Uterus (tissue), 2 donors: ENCODE measurements at regions not wholly inside any gene's neighbourhood (a gene's known extent, or its start where the extent isn't known, plus 50 kb on each side); places are given as distances from the start of the nearest gene placed in this dataset.

ENCODE experiments used
- POLR2A ChIP-seq, 2 donors: fragments of 450-650 bp; IDR thresholded peaks; one replicate each; pipeline ENCODE4 v1.6.1; 2016; ENCODE audit warnings: antibody characterized with exemption in 2 of 2, mild to moderate bottlenecking in 1 of 2, moderate library complexity in 1 of 2
- TF ChIP-seq, protein P1 (sequence below), 4 experiments: fragments of 200-600 bp in 2 of 4; fragments of 450-650 bp in 2 of 4; sonication (generic) in 2 of 4; IDR thresholded peaks; one replicate each; pipeline ENCODE4 v1.5.1; 2016 to 2019; ENCODE audit warnings: antibody characterized with exemption in 4 of 4, mild to moderate bottlenecking in 2 of 4, moderate library complexity in 1 of 4

DNA sequence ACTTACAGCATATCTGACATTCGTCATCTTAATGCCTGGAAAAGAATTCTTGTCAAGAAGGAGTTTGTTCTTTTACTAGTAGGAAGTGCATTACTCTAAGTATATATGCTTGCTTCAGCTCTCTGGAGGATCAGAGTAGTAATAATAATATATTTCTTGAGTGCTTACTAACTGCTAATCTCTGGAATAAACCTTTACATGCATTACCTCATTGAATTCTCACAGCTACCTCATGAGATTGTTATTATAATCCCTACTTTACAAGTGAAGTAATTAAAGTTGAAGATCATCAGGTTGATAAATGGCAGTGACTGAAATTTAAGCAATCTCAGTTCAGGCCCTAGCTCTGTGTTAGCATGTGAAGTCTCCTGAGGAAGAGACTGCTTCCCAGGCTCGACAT, 115.0 kb upstream of the PDE5A start:
- no peak for TF ChIP-seq POLR2A (IDR thresholded peaks at IDR 0.05)
- TF ChIP-seq, protein P1, sequence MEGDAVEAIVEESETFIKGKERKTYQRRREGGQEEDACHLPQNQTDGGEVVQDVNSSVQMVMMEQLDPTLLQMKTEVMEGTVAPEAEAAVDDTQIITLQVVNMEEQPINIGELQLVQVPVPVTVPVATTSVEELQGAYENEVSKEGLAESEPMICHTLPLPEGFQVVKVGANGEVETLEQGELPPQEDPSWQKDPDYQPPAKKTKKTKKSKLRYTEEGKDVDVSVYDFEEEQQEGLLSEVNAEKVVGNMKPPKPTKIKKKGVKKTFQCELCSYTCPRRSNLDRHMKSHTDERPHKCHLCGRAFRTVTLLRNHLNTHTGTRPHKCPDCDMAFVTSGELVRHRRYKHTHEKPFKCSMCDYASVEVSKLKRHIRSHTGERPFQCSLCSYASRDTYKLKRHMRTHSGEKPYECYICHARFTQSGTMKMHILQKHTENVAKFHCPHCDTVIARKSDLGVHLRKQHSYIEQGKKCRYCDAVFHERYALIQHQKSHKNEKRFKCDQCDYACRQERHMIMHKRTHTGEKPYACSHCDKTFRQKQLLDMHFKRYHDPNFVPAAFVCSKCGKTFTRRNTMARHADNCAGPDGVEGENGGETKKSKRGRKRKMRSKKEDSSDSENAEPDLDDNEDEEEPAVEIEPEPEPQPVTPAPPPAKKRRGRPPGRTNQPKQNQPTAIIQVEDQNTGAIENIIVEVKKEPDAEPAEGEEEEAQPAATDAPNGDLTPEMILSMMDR (IDR thresholded peaks at IDR 0.05), result no peak
